Lower leg skin (tissue), 3 donors: ENCODE measurements at regions not wholly inside any gene's neighbourhood (a gene's known extent, or its start where the extent isn't known, plus 50 kb on each side); places are given as distances from the start of the nearest gene placed in this dataset.

Experiments
- POLR2A ChIP-seq, 2 donors: fragments of 450-650 bp; IDR thresholded peaks; one replicate each; pipeline ENCODE4 v1.6.1; 2016 to 2017; ENCODE audit warnings: antibody characterized with exemption in 2 of 2, mild to moderate bottlenecking in 1 of 2, moderate library complexity in 1 of 2
- TF ChIP-seq, protein P1 (sequence below), 3 donors: fragments of 450-650 bp; IDR thresholded peaks; one replicate each; pipeline ENCODE4 v1.5.1; 2016; ENCODE audit warnings: antibody characterized with exemption in 3 of 3, mild to moderate bottlenecking in 3 of 3, moderate library complexity in 2 of 3

DNA sequence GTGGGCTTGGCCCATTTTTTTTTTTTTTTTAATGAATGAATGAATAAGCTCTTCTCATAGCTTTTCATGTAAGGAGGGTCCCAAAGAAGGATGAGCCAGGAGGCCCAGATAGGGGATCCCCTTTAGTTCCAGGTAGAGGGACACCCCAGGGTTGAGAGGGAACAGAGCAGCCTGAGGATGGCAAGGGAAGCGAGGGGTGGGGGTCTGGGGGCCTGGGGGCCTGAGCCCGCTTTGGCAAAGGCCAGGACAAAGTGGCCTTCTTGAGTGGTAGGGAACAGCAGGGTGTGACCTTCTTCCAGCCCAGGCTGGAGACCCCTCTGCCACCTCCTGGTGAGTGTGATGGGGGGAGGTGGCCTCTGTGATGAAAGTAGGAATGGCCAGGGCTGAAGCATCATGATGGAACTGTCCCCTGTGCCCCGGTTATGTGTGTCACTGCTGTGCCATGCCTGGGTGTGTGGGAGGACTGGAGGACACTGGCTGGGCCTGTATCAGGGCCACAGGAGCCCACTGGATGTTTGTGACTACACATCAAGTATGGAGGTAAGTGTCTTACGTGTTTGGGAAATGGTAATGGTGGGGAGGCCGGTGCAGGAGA lies 263.5 kb upstream of the HDAC4 start:
- TF ChIP-seq, protein P1, sequence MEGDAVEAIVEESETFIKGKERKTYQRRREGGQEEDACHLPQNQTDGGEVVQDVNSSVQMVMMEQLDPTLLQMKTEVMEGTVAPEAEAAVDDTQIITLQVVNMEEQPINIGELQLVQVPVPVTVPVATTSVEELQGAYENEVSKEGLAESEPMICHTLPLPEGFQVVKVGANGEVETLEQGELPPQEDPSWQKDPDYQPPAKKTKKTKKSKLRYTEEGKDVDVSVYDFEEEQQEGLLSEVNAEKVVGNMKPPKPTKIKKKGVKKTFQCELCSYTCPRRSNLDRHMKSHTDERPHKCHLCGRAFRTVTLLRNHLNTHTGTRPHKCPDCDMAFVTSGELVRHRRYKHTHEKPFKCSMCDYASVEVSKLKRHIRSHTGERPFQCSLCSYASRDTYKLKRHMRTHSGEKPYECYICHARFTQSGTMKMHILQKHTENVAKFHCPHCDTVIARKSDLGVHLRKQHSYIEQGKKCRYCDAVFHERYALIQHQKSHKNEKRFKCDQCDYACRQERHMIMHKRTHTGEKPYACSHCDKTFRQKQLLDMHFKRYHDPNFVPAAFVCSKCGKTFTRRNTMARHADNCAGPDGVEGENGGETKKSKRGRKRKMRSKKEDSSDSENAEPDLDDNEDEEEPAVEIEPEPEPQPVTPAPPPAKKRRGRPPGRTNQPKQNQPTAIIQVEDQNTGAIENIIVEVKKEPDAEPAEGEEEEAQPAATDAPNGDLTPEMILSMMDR (IDR thresholded peaks at IDR 0.05): no peak
- no peak for TF ChIP-seq POLR2A (IDR thresholded peaks at IDR 0.05)
